ENCODE measurements at regions not wholly inside any gene's neighbourhood (a gene's known extent, or its start where the extent isn't known, plus 50 kb on each side); places are given as distances from the start of the nearest gene placed in this dataset.

DNA sequence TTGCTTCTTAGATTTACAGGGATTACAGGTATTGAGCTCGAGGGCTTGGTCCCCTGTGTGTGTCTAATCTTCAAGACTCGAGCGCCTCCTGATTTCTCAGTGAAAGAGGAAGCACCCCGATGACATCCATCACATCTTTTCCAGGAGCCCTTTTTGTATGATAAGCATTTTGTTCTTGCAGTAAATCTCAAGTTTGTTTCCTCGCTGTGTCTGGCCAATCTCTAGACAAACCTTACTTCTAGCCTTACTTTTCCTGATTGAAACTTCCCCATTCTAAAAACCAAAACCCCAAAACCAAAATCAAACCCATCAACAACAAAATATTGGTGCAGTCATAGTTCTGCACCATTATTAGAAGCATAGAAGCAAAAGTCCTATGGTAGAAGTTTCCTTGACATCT is 286.0 kb downstream of the NFKBIZ start:
- H3K79me2 ChIP-seq (ENCODE audit: insufficient read depth, low read depth, low read length) = no peaks in the 10 kb centered on the region
- H3K9me2 ChIP-seq (ENCODE audit: insufficient read depth, low read length) = no peaks in the 10 kb centered on the region
- no peaks in the 10 kb centered on the region for H4K20me1 ChIP-seq (ENCODE audit: insufficient read depth, low read length)
- no peak overlapping the region for H3K4me2 ChIP-seq (ENCODE audit: low read length)
- no peak overlapping the region for H2AFZ ChIP-seq (ENCODE audit: low read length)
- no peaks in the 10 kb centered on the region for H3K9me3 ChIP-seq (ENCODE audit: low read length)
- intact Hi-C loops (cut with micrococcal nuclease; ENCODE audit: unreplicated experiment) = loop anchor here (10.0 kb wide), 1 partner anchor 321 kb away; no protein-coding TSS in a partner anchor
- H3K36me3 ChIP-seq (ENCODE audit: insufficient read depth, low read length) = no peaks in the 10 kb centered on the region
- CTCF ChIA-PET (ENCODE audit: unreplicated experiment) = no interaction called here
- no peak for TF ChIP-seq EZH2phosphoT487 (IDR thresholded peaks at IDR 0.05; ENCODE audit: borderline replicate concordance, low read depth, low read length)
- TF ChIP-seq, protein P1, sequence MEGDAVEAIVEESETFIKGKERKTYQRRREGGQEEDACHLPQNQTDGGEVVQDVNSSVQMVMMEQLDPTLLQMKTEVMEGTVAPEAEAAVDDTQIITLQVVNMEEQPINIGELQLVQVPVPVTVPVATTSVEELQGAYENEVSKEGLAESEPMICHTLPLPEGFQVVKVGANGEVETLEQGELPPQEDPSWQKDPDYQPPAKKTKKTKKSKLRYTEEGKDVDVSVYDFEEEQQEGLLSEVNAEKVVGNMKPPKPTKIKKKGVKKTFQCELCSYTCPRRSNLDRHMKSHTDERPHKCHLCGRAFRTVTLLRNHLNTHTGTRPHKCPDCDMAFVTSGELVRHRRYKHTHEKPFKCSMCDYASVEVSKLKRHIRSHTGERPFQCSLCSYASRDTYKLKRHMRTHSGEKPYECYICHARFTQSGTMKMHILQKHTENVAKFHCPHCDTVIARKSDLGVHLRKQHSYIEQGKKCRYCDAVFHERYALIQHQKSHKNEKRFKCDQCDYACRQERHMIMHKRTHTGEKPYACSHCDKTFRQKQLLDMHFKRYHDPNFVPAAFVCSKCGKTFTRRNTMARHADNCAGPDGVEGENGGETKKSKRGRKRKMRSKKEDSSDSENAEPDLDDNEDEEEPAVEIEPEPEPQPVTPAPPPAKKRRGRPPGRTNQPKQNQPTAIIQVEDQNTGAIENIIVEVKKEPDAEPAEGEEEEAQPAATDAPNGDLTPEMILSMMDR (conservative IDR thresholded peaks at IDR 0.05; ENCODE audit: low read length) = no peak
- POLR2A ChIA-PET = no interaction called here
- H3K27ac ChIP-seq (ENCODE audit: low read depth, low read length, poor library complexity, severe bottlenecking) = no peak overlapping the region
- no peak overlapping the region for H3K4me3 ChIP-seq (ENCODE audit: low read depth, low read length, poor library complexity, severe bottlenecking)
- H3K4me1 ChIP-seq (ENCODE audit: insufficient read depth, low read length, poor library complexity, severe bottlenecking) = no peaks in the 10 kb centered on the region
- BruUV-seq (replicated peaks) = no TSS peak
- DNase-seq (ENCODE audit: low spot score) = no peak

DNA sequence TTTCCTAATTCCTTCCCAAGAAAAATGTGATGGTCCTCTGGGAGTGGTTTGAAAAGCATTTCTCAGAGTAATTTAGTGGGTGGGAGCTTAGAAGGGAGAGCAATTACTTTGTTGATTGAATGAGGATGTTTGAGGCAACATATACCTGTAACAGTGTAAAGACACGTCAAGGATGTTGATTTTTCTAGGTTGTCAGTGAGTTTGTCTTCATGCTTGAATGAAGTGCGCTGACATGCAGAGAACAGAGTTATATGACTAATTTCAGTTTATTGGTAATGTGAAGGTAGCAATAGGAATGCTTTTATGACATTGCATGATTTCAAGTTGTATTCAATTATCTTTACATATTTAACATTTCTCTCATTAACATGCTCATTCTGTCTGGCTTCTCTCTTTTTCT is 286.9 kb downstream of the NFKBIZ start:
- H3K4me3 ChIP-seq (ENCODE audit: low read depth, low read length, poor library complexity, severe bottlenecking) = no peak overlapping the region
- intact Hi-C loops (cut with micrococcal nuclease; ENCODE audit: unreplicated experiment) = loop anchor here (10.0 kb wide), 1 partner anchor 321 kb away; no protein-coding TSS in a partner anchor
- no peaks in the 10 kb centered on the region for H4K20me1 ChIP-seq (ENCODE audit: insufficient read depth, low read length)
- no peaks in the 10 kb centered on the region for H3K9me2 ChIP-seq (ENCODE audit: insufficient read depth, low read length)
- no peak overlapping the region for H3K27ac ChIP-seq (ENCODE audit: low read depth, low read length, poor library complexity, severe bottlenecking)
- no peak for DNase-seq (ENCODE audit: low spot score)
- CTCF ChIA-PET (ENCODE audit: unreplicated experiment) = no interaction called here
- H3K36me3 ChIP-seq (ENCODE audit: insufficient read depth, low read length) = no peaks in the 10 kb centered on the region
- no peaks in the 10 kb centered on the region for H3K4me1 ChIP-seq (ENCODE audit: insufficient read depth, low read length, poor library complexity, severe bottlenecking)
- H3K4me2 ChIP-seq (ENCODE audit: low read length) = no peak overlapping the region
- no peaks in the 10 kb centered on the region for H3K9me3 ChIP-seq (ENCODE audit: low read length)
- POLR2A ChIA-PET = no interaction called here
- H3K79me2 ChIP-seq (ENCODE audit: insufficient read depth, low read depth, low read length) = no peaks in the 10 kb centered on the region
- H2AFZ ChIP-seq (ENCODE audit: low read length) = no peak overlapping the region
- BruUV-seq (replicated peaks) = no TSS peak
- TF ChIP-seq, protein P1 (conservative IDR thresholded peaks at IDR 0.05; ENCODE audit: low read length) = no peak
- TF ChIP-seq EZH2phosphoT487 (IDR thresholded peaks at IDR 0.05; ENCODE audit: borderline replicate concordance, low read depth, low read length) = no peak

DNA sequence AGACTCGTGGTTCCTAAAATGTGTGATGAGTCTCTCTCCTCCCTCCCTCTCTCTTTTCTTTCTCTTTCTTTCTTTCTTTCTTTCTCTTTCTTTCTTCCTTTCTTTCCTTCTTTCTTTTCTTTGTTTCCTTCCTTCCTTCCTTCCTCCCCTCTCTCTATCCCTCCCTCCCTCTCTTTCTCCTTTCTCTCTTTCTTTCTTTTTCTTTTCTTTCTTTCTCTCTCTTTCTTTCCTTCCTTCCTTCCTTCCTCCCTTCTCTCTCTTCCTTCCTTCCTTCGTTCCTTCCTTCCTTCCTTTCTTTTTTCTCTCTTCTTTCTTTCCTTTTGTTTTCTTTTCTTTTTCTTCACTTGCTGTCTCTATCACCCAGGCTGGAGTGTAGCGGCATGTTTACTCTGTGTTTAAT is 290.8 kb downstream of the NFKBIZ start:
- DNase-seq (ENCODE audit: low spot score) = no peak
- Histone ChIP-seq H3K4me1 (ENCODE audit: insufficient read depth, low read length, poor library complexity, severe bottlenecking) (no peaks in the 10 kb centered on the region), H3K79me2 (ENCODE audit: insufficient read depth, low read depth, low read length) (no peaks in the 10 kb centered on the region), H4K20me1 (ENCODE audit: insufficient read depth, low read length) (no peaks in the 10 kb centered on the region), H3K4me2 (ENCODE audit: low read length) (no peak overlapping the region), H3K27ac (ENCODE audit: low read depth, low read length, poor library complexity, severe bottlenecking) (no peak overlapping the region), H3K9me2 (ENCODE audit: insufficient read depth, low read length) (no peaks in the 10 kb centered on the region), H3K9me3 (ENCODE audit: low read length) (no peaks in the 10 kb centered on the region), H3K36me3 (ENCODE audit: insufficient read depth, low read length) (no peaks in the 10 kb centered on the region), H2AFZ (ENCODE audit: low read length) (no peak overlapping the region), H3K4me3 (ENCODE audit: low read depth, low read length, poor library complexity, severe bottlenecking) (no peak overlapping the region)
- no TSS peak for BruUV-seq (replicated peaks)
- ChIA-PET POLR2A (interaction anchor here (1.0 to 1.3 kb wide), 2 partner anchors 32 to 91 kb away, joined by 3 to 4 read pairs; no protein-coding TSS in a partner anchor), CTCF (ENCODE audit: unreplicated experiment) (no interaction called here)
- TF ChIP-seq EZH2phosphoT487 (IDR thresholded peaks at IDR 0.05; ENCODE audit: borderline replicate concordance, low read depth, low read length) = no peak
- TF ChIP-seq, protein P1 (conservative IDR thresholded peaks at IDR 0.05; ENCODE audit: low read length) = no peak
- intact Hi-C loops (cut with micrococcal nuclease; ENCODE audit: unreplicated experiment) = no loop called here
